Astrocyte (in vitro differentiated cells and primary cell): ENCODE measurements at regions not wholly inside any gene's neighbourhood (a gene's known extent, or its start where the extent isn't known, plus 50 kb on each side); places are given as distances from the start of the nearest gene placed in this dataset.

Experiments
- CTCF ChIP-seq: IDR thresholded peaks from 2 replicates; pipeline ENCODE4 v1.5.1; 2011; ENCODE audit warnings: low read depth, mild to moderate bottlenecking, inconsistent platforms, low read length, moderate library complexity; ENCODE audit not compliant: insufficient read depth
- EZH2 ChIP-seq: IDR thresholded peaks from 2 replicates; pipeline ENCODE4 v1.6.1; 2012; ENCODE audit warnings: mild to moderate bottlenecking, low read length, inconsistent platforms; ENCODE audit not compliant: insufficient read depth

GRCh38 chr10:63751836-63752235 lies 230.6 kb downstream of the REEP3 start:
- no peak for TF ChIP-seq CTCF
- no peak for TF ChIP-seq EZH2
